Spleen (tissue), 11 donors: ENCODE measurements at regions not wholly inside any gene's neighbourhood (a gene's known extent, or its start where the extent isn't known, plus 50 kb on each side); places are given as distances from the start of the nearest gene placed in this dataset.

Source experiments
- DNase-seq: peaks from one replicate; pipeline ENCODE4 v3.0.0-alpha.2; 2020
- H3K27ac ChIP-seq, 8 donors: fragments of 200-600 bp; sonication (generic) in 7 of 8; 1 replicate in 4 of 8; 2 replicates in 4 of 8; pipeline versions ENCODE4 v1.5.0 to v1.8.0; 2016 to 2021; ENCODE audit warnings: inconsistent platforms in 4 of 8, mild to moderate bottlenecking in 4 of 8, moderate library complexity in 1 of 8
- H3K27me3 ChIP-seq, 7 donors: fragments of 200-600 bp; sonication (generic) in 6 of 7; replicated peaks in 1 of 7; 1 replicate in 4 of 7; 2 replicates in 3 of 7; pipeline versions ENCODE4 v1.5.0 to v1.8.0; 2016 to 2021; ENCODE audit warnings: inconsistent platforms in 3 of 7, mild to moderate bottlenecking in 1 of 7
- H3K36me3 ChIP-seq, 6 donors: fragments of 200-600 bp; sonication (generic) in 5 of 6; 1 replicate in 4 of 6; 2 replicates in 2 of 6; pipeline versions ENCODE4 v1.5.0 to v1.8.0; 2016 to 2021; ENCODE audit warnings: inconsistent platforms in 2 of 6
- H3K4me1 ChIP-seq, 6 donors: fragments of 200-600 bp; sonication (generic) in 5 of 6; 1 replicate in 3 of 6; 2 replicates in 3 of 6; pipeline versions ENCODE4 v1.5.0 to v1.8.0; 2016 to 2021; ENCODE audit warnings: inconsistent platforms in 3 of 6
- H3K4me3 ChIP-seq, 8 donors: fragments of 200-600 bp; sonication (generic) in 7 of 8; 1 replicate in 4 of 8; 2 replicates in 4 of 8; pipeline versions ENCODE4 v1.5.0 to v1.8.0; 2016 to 2021; ENCODE audit warnings: inconsistent platforms in 4 of 8, mild to moderate bottlenecking in 4 of 8, moderate library complexity in 2 of 8
- H3K9me3 ChIP-seq, 8 donors: fragments of 200-600 bp; sonication (generic) in 7 of 8; 1 replicate in 4 of 8; 2 replicates in 4 of 8; pipeline versions ENCODE4 v1.5.0 to v1.8.0; 2016 to 2021; ENCODE audit warnings: inconsistent platforms in 4 of 8
- POLR2A ChIP-seq, 3 donors: fragments of 450-650 bp; IDR thresholded peaks; one replicate each; pipeline ENCODE4 v1.5.1; 2017; ENCODE audit warnings: antibody characterized with exemption in 3 of 3, mild to moderate bottlenecking in 1 of 3
- POLR2AphosphoS5 ChIP-seq, 3 donors: sonication (generic); formaldehyde crosslinking; IDR thresholded peaks; one replicate each; pipeline ENCODE4 v1.5.1; 2017; ENCODE audit warnings: antibody characterized with exemption in 3 of 3
- WGBS, 5 donors: extraction: QIAGEN DNeasy Blood & Tissue Kit in 3 of 5; methylation state at CpG; one replicate each; pipeline versions ENCODE4 v1.1.5 to v1.1.7; 2013 to 2018; 5-methylcytosine and 5-hydroxymethylcytosine counted together
- intact Hi-C: fragments of 100-400 bp; cut with DNase I; formaldehyde crosslinking; loops from one replicate; pipeline ENCODE4 v1.15.0; 2023; ENCODE audit warnings: low total_unique reads
- TF ChIP-seq, protein P1 (sequence below), 11 experiments: fragments of 200-600 bp in 7 of 11; fragments of 450-650 bp in 4 of 11; sonication (generic) in 4 of 11; IDR thresholded peaks in 8 of 11; conservative IDR thresholded peaks in 3 of 11; 1 replicate in 7 of 11; 2 replicates in 4 of 11; pipeline versions ENCODE4 v1.4.0 to v1.8.0; 2016 to 2021; ENCODE audit warnings: antibody characterized with exemption in 11 of 11, inconsistent platforms in 4 of 11, mild to moderate bottlenecking in 1 of 11
- donor health status: healthy with polysubstance abuse.
- donor health status: DM: no; HTN: no; CAD: no; lungs with moderate emphysema.
- donor health status: DM: no; HTN: no; CAD: no.
- donor health status: Bipolar disorder and iron deficiency.
- donor health status: healthy.
- donor health status: DM: no; HTN: no; CAD: no.
- donor health status: DM: yes; HTN: yes; CAD: no.

DNA sequence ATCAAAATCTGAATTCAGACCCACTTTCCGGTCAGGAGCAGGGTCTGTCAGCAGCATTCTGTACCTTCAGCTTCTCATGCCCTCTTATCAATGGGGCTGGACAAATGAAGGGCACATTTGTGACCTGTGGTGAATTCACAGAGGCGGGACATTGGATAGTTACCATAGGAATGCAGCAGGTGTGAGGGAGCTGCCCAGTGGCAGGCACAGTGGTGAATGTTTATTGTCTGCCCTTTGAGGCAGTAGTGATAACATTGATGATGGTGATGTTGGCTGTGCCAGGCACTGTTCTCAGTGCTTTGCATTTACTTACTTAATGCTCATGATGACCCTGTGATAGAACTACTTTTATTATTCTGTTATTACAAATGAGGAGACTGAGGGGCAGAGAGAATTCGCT lies 101.2 kb upstream of the KIT start:
- intact Hi-C loops: no loop called here
- no peak for DNase-seq
- no peak for TF ChIP-seq POLR2AphosphoS5 (IDR thresholded peaks at IDR 0.05)
- no peak for TF ChIP-seq POLR2A (IDR thresholded peaks at IDR 0.05)
- TF ChIP-seq, protein P1, sequence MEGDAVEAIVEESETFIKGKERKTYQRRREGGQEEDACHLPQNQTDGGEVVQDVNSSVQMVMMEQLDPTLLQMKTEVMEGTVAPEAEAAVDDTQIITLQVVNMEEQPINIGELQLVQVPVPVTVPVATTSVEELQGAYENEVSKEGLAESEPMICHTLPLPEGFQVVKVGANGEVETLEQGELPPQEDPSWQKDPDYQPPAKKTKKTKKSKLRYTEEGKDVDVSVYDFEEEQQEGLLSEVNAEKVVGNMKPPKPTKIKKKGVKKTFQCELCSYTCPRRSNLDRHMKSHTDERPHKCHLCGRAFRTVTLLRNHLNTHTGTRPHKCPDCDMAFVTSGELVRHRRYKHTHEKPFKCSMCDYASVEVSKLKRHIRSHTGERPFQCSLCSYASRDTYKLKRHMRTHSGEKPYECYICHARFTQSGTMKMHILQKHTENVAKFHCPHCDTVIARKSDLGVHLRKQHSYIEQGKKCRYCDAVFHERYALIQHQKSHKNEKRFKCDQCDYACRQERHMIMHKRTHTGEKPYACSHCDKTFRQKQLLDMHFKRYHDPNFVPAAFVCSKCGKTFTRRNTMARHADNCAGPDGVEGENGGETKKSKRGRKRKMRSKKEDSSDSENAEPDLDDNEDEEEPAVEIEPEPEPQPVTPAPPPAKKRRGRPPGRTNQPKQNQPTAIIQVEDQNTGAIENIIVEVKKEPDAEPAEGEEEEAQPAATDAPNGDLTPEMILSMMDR (IDR thresholded peaks at IDR 0.05 in 8 of 11, conservative IDR thresholded peaks at IDR 0.05 in 3 of 11): no peak
- H3K9me3 ChIP-seq: no peaks in the 10 kb centered on the region
- no peaks in the 10 kb centered on the region for H3K36me3 ChIP-seq
- H3K27ac ChIP-seq: no peak overlapping the region
- H3K4me1 ChIP-seq: no peaks in the 10 kb centered on the region
- WGBS, 5 donors: 84 to 95% (median 92%) methylated on average over 3 of the region's 3 CpGs
- H3K4me3 ChIP-seq: no peak overlapping the region
- no peaks in the 10 kb centered on the region for H3K27me3 ChIP-seq

DNA sequence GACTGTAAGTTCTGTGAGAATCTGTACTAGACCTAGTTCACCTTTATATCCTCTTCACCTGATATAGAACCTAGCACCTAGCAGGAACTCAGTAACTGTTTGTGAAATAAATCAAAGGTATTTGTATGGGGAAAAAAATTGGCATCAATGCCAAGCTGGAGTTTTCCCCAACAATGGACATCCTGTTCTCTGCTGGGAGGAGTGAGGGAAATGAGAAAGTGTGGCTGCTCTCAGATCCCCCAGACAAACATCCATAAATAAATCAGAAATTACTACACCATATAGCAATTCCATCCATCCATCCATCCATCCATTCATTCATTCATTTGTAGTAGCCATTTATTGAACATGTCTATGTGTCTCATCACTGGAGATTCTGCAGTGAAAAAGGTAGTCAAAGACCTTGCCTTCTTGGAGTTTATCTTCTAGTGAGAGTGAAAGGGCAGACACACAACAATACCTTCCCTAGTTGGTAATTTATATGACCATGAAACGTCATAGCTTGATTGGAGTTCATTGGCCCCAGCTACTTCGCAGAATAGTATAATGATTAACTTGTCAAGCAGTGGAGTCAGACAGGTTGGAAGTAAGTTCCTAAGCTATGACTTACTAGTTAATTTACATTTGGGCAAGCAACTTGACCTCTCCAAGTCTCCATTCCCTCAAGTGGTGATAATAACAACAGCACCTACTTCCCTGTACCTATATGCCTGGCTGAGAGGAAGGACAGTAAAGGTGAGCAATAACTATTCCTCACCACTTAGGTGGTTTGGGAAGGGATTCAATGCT lies 98.7 kb upstream of the KIT start:
- Histone ChIP-seq H3K27me3 (no peaks in the 10 kb centered on the region), H3K27ac (no peak overlapping the region), H3K36me3 (no peaks in the 10 kb centered on the region), H3K4me1 (no peaks in the 10 kb centered on the region), H3K9me3 (no peaks in the 10 kb centered on the region), H3K4me3 (no peak overlapping the region)
- DNase-seq: no peak
- intact Hi-C loops: no loop called here
- WGBS, 5 donors: 81 to 96% (median 87%) methylated on average over 2 of the region's 2 CpGs
- TF ChIP-seq POLR2AphosphoS5 (IDR thresholded peaks at IDR 0.05) (no peak), POLR2A (IDR thresholded peaks at IDR 0.05) (no peak)
- TF ChIP-seq, protein P1 (IDR thresholded peaks at IDR 0.05 in 8 of 11, conservative IDR thresholded peaks at IDR 0.05 in 3 of 11): no peak

- 54 to 81% (median 72%) methylated on average over 4 of the region's 4 CpGs for WGBS, 5 donors
- no peaks in the 10 kb centered on the region for H3K36me3 ChIP-seq
- H3K27ac ChIP-seq: no peak overlapping the region
- no peaks in the 10 kb centered on the region for H3K27me3 ChIP-seq
- DNase-seq: no peak
- H3K4me3 ChIP-seq: no peak overlapping the region
- no peaks in the 10 kb centered on the region for H3K9me3 ChIP-seq
- TF ChIP-seq POLR2A (IDR thresholded peaks at IDR 0.05) (no peak), POLR2AphosphoS5 (IDR thresholded peaks at IDR 0.05) (no peak)
- TF ChIP-seq, protein P1 (IDR thresholded peaks at IDR 0.05 in 8 of 11, conservative IDR thresholded peaks at IDR 0.05 in 3 of 11): no peak
- intact Hi-C loops: no loop called here
- no peaks in the 10 kb centered on the region for H3K4me1 ChIP-seq
Observed at GRCh38 chr4:54560513-54560912, 97.2 kb upstream of the KIT start.

DNA sequence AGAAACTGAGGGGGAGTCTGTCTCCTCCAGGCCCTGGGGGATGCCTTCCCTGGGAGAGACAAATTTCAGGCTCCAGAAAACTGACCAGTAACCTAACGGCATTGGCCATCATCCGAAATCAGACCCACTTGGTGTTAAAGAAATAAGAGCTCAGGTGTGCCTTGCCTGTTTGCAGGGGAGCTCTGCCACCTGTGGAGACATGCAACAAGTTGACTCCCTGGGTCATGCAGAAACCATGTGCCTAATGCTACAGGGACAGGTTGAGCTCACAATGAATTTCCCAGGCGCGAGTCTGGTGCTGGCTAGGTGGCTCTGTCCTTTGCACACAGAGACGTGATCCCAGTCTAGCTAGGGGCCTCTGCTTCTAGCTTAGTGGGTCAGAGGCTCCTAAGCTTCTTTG lies 95.8 kb upstream of the KIT start:
- Histone ChIP-seq H3K27me3 (no peaks in the 10 kb centered on the region), H3K27ac (no peak overlapping the region), H3K9me3 (no peaks in the 10 kb centered on the region), H3K4me3 (no peak overlapping the region), H3K36me3 (no peaks in the 10 kb centered on the region), H3K4me1 (no peaks in the 10 kb centered on the region)
- intact Hi-C loops: no loop called here
- 78 to 88% (median 87%) methylated on average over 4 to 5 of the region's 5 CpGs for WGBS, 5 donors
- no peak for DNase-seq
- TF ChIP-seq, protein P1 (IDR thresholded peaks at IDR 0.05 in 8 of 11, conservative IDR thresholded peaks at IDR 0.05 in 3 of 11): no peak
- TF ChIP-seq POLR2A (IDR thresholded peaks at IDR 0.05) (no peak), POLR2AphosphoS5 (IDR thresholded peaks at IDR 0.05) (no peak)
